Activated CD4-positive, alpha-beta T cell treated with anti-CD3 and anti-CD28 coated beads, Interleukin-2, Interleukin-6, amounts not matched to agents 100 ng/mL and 50 ng/mL, durations not matched to agents 16 hours and 8 hours (primary cell): ENCODE measurements at regions not wholly inside any gene's neighbourhood (a gene's known extent, or its start where the extent isn't known, plus 50 kb on each side); places are given as distances from the start of the nearest gene placed in this dataset.
A peak's percentile ranks its signal among the peaks of the same experiment; 100 is the strongest.
"Not testable (repeated sequence)": the region's sequence is repeated elsewhere in the genome, so short reads cannot be mapped to it uniquely, and the experiment has no call there.

Experiments
- DNase-seq: peaks from one replicate; pipeline ENCODE4 v3.0.0-alpha.2; 2020

GRCh38 chr2:89973849-89974248 lies 1282.4 kb downstream of the RPIA start:
- not testable (repeated sequence) for DNase-seq

- not testable (repeated sequence) for DNase-seq
Measured at GRCh38 chr2:89979826-89980537, 1288.5 kb downstream of the RPIA start.

GRCh38 chr2:89982246-89982645 lies 1290.8 kb downstream of the RPIA start:
- DNase-seq, result not testable (repeated sequence)

GRCh38 chr2:89985650-89986049 lies 1294.2 kb downstream of the RPIA start:
- not testable (repeated sequence) for DNase-seq

GRCh38 chr2:89986532-89986931 lies 1295.1 kb downstream of the RPIA start:
- DNase-seq, result not testable (repeated sequence)

GRCh38 chr2:89996779-89997178 lies 1305.3 kb downstream of the RPIA start:
- DNase-seq, result not testable (repeated sequence)

- not testable (repeated sequence) for DNase-seq
Measured at GRCh38 chr2:90004553-90004952, 1313.1 kb downstream of the RPIA start.

GRCh38 chr2:90010442-90011100 lies 1319.1 kb downstream of the RPIA start:
- not testable (repeated sequence) for DNase-seq

- DNase-seq, result not testable (repeated sequence)
Measured at GRCh38 chr2:90011101-90011443, 1319.6 kb downstream of the RPIA start.

GRCh38 chr2:90019908-90020307 lies 1328.4 kb downstream of the RPIA start:
- DNase-seq, result not testable (repeated sequence)

- DNase-seq, result not testable (repeated sequence)
Measured at GRCh38 chr2:90021234-90021633, 1329.8 kb downstream of the RPIA start.

- not testable (repeated sequence) for DNase-seq
Measured at GRCh38 chr2:90027231-90027643, 1335.8 kb downstream of the RPIA start.

GRCh38 chr2:90028381-90029079 lies 1337.1 kb downstream of the RPIA start:
- not testable (repeated sequence) for DNase-seq

GRCh38 chr2:90029080-90029428 lies 1337.6 kb downstream of the RPIA start:
- DNase-seq, result not testable (repeated sequence)

GRCh38 chr2:90032269-90032668 lies 1340.8 kb downstream of the RPIA start:
- not testable (repeated sequence) for DNase-seq

GRCh38 chr2:90036335-90036734 lies 1344.9 kb downstream of the RPIA start:
- not testable (repeated sequence) for DNase-seq

GRCh38 chr2:90039093-90039492 lies 1347.6 kb downstream of the RPIA start:
- not testable (repeated sequence) for DNase-seq

- DNase-seq, result not testable (repeated sequence)
Measured at GRCh38 chr2:90047776-90048175, 1356.3 kb downstream of the RPIA start.

- DNase-seq, result not testable (repeated sequence)
Measured at GRCh38 chr2:90052113-90052631, 1360.7 kb downstream of the RPIA start.

- DNase-seq, result peak; percentile 39
Measured at GRCh38 chr2:90069290-90069894, 1377.9 kb downstream of the RPIA start.

- no peak for DNase-seq
Measured at GRCh38 chr2:90076311-90076710, 1384.8 kb downstream of the RPIA start.

GRCh38 chr2:90077948-90078347 lies 1386.5 kb downstream of the RPIA start:
- DNase-seq, result no peak

GRCh38 chr2:90079374-90079773 lies 1387.9 kb downstream of the RPIA start:
- DNase-seq, result no peak
